MM.1S (cell line): ENCODE measurements at regions not wholly inside any gene's neighbourhood (a gene's known extent, or its start where the extent isn't known, plus 50 kb on each side); places are given as distances from the start of the nearest gene placed in this dataset.

Source experiments
- CTCF ChIP-seq: fragments of 300-600 bp; sonication (generic); IDR thresholded peaks from 2 replicates; pipeline ENCODE4 v1.5.1; 2016; ENCODE audit warnings: antibody characterized with exemption, low read length, mixed read lengths
- EZH2 ChIP-seq: fragments of 300-600 bp; sonication (generic); optimal IDR thresholded peaks from 2 replicates; pipeline ENCODE3; 2017; ENCODE audit warnings: low read depth, mild to moderate bottlenecking, antibody characterized with exemption, low read length, mixed read lengths

GRCh38 chr11:103591554-103591953 is 444.9 kb upstream of the DDI1 start:
- no peak for TF ChIP-seq EZH2
- no peak for TF ChIP-seq CTCF
